Subcutaneous abdominal adipose tissue (tissue), 5 donors: ENCODE measurements at regions not wholly inside any gene's neighbourhood (a gene's known extent, or its start where the extent isn't known, plus 50 kb on each side); places are given as distances from the start of the nearest gene placed in this dataset.
"Not testable (repeated sequence)": the region's sequence is repeated elsewhere in the genome, so short reads cannot be mapped to it uniquely, and the experiment has no call there.

Experiments
- H3K27ac ChIP-seq: one replicate; pipeline ENCODE4 v1.7.0; 2013; ENCODE audit warnings: low read depth, mild to moderate bottlenecking, inconsistent platforms, low read length, moderate library complexity
- H3K27me3 ChIP-seq, 5 donors: one replicate each; pipeline ENCODE4 v1.7.0; 2013; ENCODE audit warnings: low read length in 5 of 5, inconsistent platforms in 1 of 5; ENCODE audit not compliant: control insufficient read depth in 5 of 5, insufficient read depth in 4 of 5
- H3K36me3 ChIP-seq, 5 donors: one replicate each; pipeline ENCODE4 v1.7.0; 2013; ENCODE audit warnings: low read length in 5 of 5; ENCODE audit not compliant: control insufficient read depth in 5 of 5, insufficient read depth in 5 of 5
- H3K4me1 ChIP-seq, 5 donors: one replicate each; pipeline ENCODE4 v1.7.0; 2013; ENCODE audit warnings: low read length in 5 of 5, mild to moderate bottlenecking in 3 of 5, moderate library complexity in 1 of 5; ENCODE audit not compliant: control insufficient read depth in 5 of 5, insufficient read depth in 5 of 5
- H3K4me3 ChIP-seq, 5 donors: one replicate each; pipeline ENCODE4 v1.7.0; 2013; ENCODE audit warnings: low read length in 5 of 5, low read depth in 1 of 5
- H3K9ac ChIP-seq, 5 donors: one replicate each; pipeline ENCODE4 v1.7.0; 2013; ENCODE audit warnings: low read length in 5 of 5, mild to moderate bottlenecking in 4 of 5, moderate library complexity in 3 of 5
- H3K9me3 ChIP-seq, 5 donors: one replicate each; pipeline ENCODE4 v1.7.0; 2013; ENCODE audit warnings: low read length in 5 of 5; ENCODE audit not compliant: control insufficient read depth in 5 of 5
- donor health status: healthy.
- donor health status: healthy.
- donor health status: healthy.
- donor health status: healthy.
- donor health status: healthy.

GRCh38 chrX:40530509-40530908, 50.3 kb upstream of the ATP6AP2 start:
- H3K4me1 ChIP-seq = no peaks in the 10 kb centered on the region
- no peaks in the 10 kb centered on the region for H3K9me3 ChIP-seq
- no peak overlapping the region for H3K27ac ChIP-seq
- no peak overlapping the region for H3K4me3 ChIP-seq
- peaks cover 4 to 40% (median 11%) of the 10 kb centered on the region in 5 donors for H3K27me3 ChIP-seq
- no peaks in the 10 kb centered on the region for H3K36me3 ChIP-seq
- H3K9ac ChIP-seq = no peak overlapping the region

GRCh38 chrX:40527543-40527942, 53.2 kb upstream of the ATP6AP2 start:
- no peak overlapping the region for H3K4me3 ChIP-seq
- H3K27me3 ChIP-seq = peaks cover 7 to 36% (median 11%) of the 10 kb centered on the region in 5 donors
- no peaks in the 10 kb centered on the region for H3K4me1 ChIP-seq
- no peak overlapping the region for H3K9ac ChIP-seq
- no peaks in the 10 kb centered on the region for H3K36me3 ChIP-seq
- no peak overlapping the region for H3K27ac ChIP-seq
- no peaks in the 10 kb centered on the region for H3K9me3 ChIP-seq

- Histone ChIP-seq H3K4me3 (no peak overlapping the region), H3K27ac (no peak overlapping the region), H3K9me3 (no peaks in the 10 kb centered on the region), H3K36me3 (no peaks in the 10 kb centered on the region), H3K27me3 (peaks cover 5 to 34% (median 14%) of the 10 kb centered on the region in 5 donors), H3K9ac (no peak overlapping the region), H3K4me1 (no peaks in the 10 kb centered on the region)
These were observed 54.4 kb upstream of the ATP6AP2 start for GRCh38 chrX:40526412-40526811.

- H3K36me3 ChIP-seq = not testable (repeated sequence)
- H3K27me3 ChIP-seq = peaks cover 0 to 33% (median 10%) of the 10 kb centered on the region in 5 donors
These were observed 54.9 kb upstream of the ATP6AP2 start for GRCh38 chrX:40525901-40526300.

GRCh38 chrX:40524423-40524822, 56.3 kb upstream of the ATP6AP2 start:
- no peak overlapping the region for H3K4me3 ChIP-seq
- no peak overlapping the region for H3K27ac ChIP-seq
- H3K9ac ChIP-seq = no peak overlapping the region
- H3K36me3 ChIP-seq = no peaks in the 10 kb centered on the region
- peaks cover 0 to 23% (median 10%) of the 10 kb centered on the region in 5 donors for H3K27me3 ChIP-seq
- H3K4me1 ChIP-seq = no peaks in the 10 kb centered on the region
- H3K9me3 ChIP-seq = no peaks in the 10 kb centered on the region

More at GRCh38 chrX:40525901-40526300, 54.9 kb upstream of the ATP6AP2 start:
- not testable (repeated sequence) for H3K9me3 ChIP-seq, H3K27ac ChIP-seq, H3K9ac ChIP-seq, H3K4me3 ChIP-seq, H3K4me1 ChIP-seq

GRCh38 chrX:40523852-40524251, 56.9 kb upstream of the ATP6AP2 start:
- Histone ChIP-seq H3K4me1 (no peaks in the 10 kb centered on the region), H3K4me3 (no peak overlapping the region), H3K9ac (no peak overlapping the region), H3K36me3 (no peaks in the 10 kb centered on the region), H3K27ac (no peak overlapping the region), H3K27me3 (peaks cover 0 to 27% (median 10%) of the 10 kb centered on the region in 5 donors), H3K9me3 (no peaks in the 10 kb centered on the region)

- H3K4me3 ChIP-seq = no peak overlapping the region
- H3K36me3 ChIP-seq = no peaks in the 10 kb centered on the region
- no peaks in the 10 kb centered on the region for H3K9me3 ChIP-seq
- peaks cover 3 to 23% (median 12%) of the 10 kb centered on the region in 5 donors for H3K27me3 ChIP-seq
- no peaks in the 10 kb centered on the region for H3K4me1 ChIP-seq
- no peak overlapping the region for H3K9ac ChIP-seq
- H3K27ac ChIP-seq = no peak overlapping the region
These were observed 58.8 kb upstream of the ATP6AP2 start for GRCh38 chrX:40521868-40522450.

- Histone ChIP-seq H3K27ac (no peak overlapping the region), H3K27me3 (peaks cover 9 to 29% (median 17%) of the 10 kb centered on the region in 5 donors)
These were observed 66.4 kb upstream of the ATP6AP2 start for GRCh38 chrX:40514376-40514775.

GRCh38 chrX:40513835-40514234, 66.9 kb upstream of the ATP6AP2 start:
- peaks cover 8 to 29% (median 16%) of the 10 kb centered on the region in 5 donors for H3K27me3 ChIP-seq
- H3K9me3 ChIP-seq = peaks cover 0 to 4% (median 0%) of the 10 kb centered on the region in 5 donors
- no peak overlapping the region for H3K27ac ChIP-seq
- H3K4me1 ChIP-seq = peaks cover 0 to 6% (median 0%) of the 10 kb centered on the region in 5 donors
- H3K36me3 ChIP-seq = no peaks in the 10 kb centered on the region
- no peak overlapping the region for H3K9ac ChIP-seq
- H3K4me3 ChIP-seq = no peak overlapping the region

More at GRCh38 chrX:40514376-40514775, 66.4 kb upstream of the ATP6AP2 start:
- Histone ChIP-seq H3K9me3 (peaks cover 0 to 4% (median 0%) of the 10 kb centered on the region in 5 donors), H3K4me1 (peaks cover 0 to 6% (median 0%) of the 10 kb centered on the region in 5 donors), H3K36me3 (no peaks in the 10 kb centered on the region), H3K9ac (no peak overlapping the region), H3K4me3 (no peak overlapping the region)

GRCh38 chrX:40513012-40513411, 67.8 kb upstream of the ATP6AP2 start:
- H3K27me3 ChIP-seq = peaks cover 3 to 26% (median 15%) of the 10 kb centered on the region in 5 donors
- no peak overlapping the region for H3K27ac ChIP-seq
- no peak overlapping the region for H3K4me3 ChIP-seq
- no peaks in the 10 kb centered on the region for H3K36me3 ChIP-seq
- H3K9me3 ChIP-seq = peaks cover 0 to 4% (median 0%) of the 10 kb centered on the region in 5 donors
- H3K4me1 ChIP-seq = peaks cover 0 to 6% (median 0%) of the 10 kb centered on the region in 5 donors
- no peak overlapping the region for H3K9ac ChIP-seq
